Large intestine (tissue), 3 donors: ENCODE measurements at regions not wholly inside any gene's neighbourhood (a gene's known extent, or its start where the extent isn't known, plus 50 kb on each side); places are given as distances from the start of the nearest gene placed in this dataset.

ENCODE experiments used
- DNase-seq, 2 donors: peaks; one replicate each; pipeline versions ENCODE4 v3.0.0 to v3.0.0-alpha.2; 2013
- H3K27ac ChIP-seq: one replicate; pipeline ENCODE4 v1.5.1; 2013; ENCODE audit warnings: low read length
- H3K27me3 ChIP-seq: 2 replicates; pipeline ENCODE4 v1.6.1; 2013; ENCODE audit warnings: low read length; ENCODE audit not compliant: control insufficient read depth, insufficient read depth
- H3K36me3 ChIP-seq: 2 replicates; pipeline ENCODE4 v1.6.1; 2013; ENCODE audit warnings: low read length; ENCODE audit not compliant: control insufficient read depth, insufficient read depth
- H3K4me1 ChIP-seq: one replicate; pipeline ENCODE4 v1.6.1; 2013; ENCODE audit warnings: low read length; ENCODE audit not compliant: control insufficient read depth, insufficient read depth
- H3K4me3 ChIP-seq: one replicate; pipeline ENCODE4 v1.5.1; 2013; ENCODE audit warnings: low read length
- H3K9me3 ChIP-seq: one replicate; pipeline ENCODE4 v1.6.1; 2013; ENCODE audit warnings: mild to moderate bottlenecking, low read depth, low read length, moderate library complexity; ENCODE audit not compliant: control insufficient read depth
- WGBS: methylation state at CpG from one replicate; pipeline ENCODE4 v1.1.5; 2013; ENCODE audit warnings: low lambda C conversion rate; ENCODE audit not compliant: insufficient coverage; 5-methylcytosine and 5-hydroxymethylcytosine counted together

DNA sequence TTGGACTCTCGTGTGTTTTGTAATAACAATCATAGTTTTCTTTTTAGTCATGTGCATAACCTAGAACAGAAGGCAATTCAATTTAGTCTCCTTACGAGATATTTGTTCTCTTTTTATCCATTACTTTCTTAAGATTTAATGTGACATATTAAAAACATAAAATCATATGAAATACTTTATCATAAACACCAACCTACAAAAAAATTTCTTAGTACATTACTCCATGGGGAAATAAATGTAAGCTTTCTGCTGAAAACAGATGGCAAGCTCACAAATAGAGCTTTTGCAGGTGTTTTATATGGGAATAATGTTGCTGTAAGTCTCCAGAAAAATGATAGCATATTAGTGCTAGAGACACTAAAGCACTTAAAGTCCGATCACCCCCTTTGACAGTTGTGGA lies 1035.2 kb upstream of the ARRDC3 start:
- Histone ChIP-seq H3K27me3 (no peaks in the 10 kb centered on the region), H3K9me3 (no peaks in the 10 kb centered on the region), H3K36me3 (no peaks in the 10 kb centered on the region), H3K27ac (no peak overlapping the region), H3K4me1 (no peaks in the 10 kb centered on the region), H3K4me3 (no peak overlapping the region)
- WGBS = 73% methylated on average over 2 of the region's 3 CpGs
- DNase-seq = no peak

GRCh38 chr5:92409134-92409533 lies 1026.0 kb upstream of the ARRDC3 start:
- no peak overlapping the region for H3K4me3 ChIP-seq
- H3K36me3 ChIP-seq = no peaks in the 10 kb centered on the region
- H3K27me3 ChIP-seq = no peaks in the 10 kb centered on the region
- no peaks in the 10 kb centered on the region for H3K4me1 ChIP-seq
- DNase-seq = no peak
- H3K9me3 ChIP-seq = no peaks in the 10 kb centered on the region
- no peak overlapping the region for H3K27ac ChIP-seq
- whole genome bisulfite sequencing = no CpG with 5 or more reads among the region's 2 CpGs

DNA sequence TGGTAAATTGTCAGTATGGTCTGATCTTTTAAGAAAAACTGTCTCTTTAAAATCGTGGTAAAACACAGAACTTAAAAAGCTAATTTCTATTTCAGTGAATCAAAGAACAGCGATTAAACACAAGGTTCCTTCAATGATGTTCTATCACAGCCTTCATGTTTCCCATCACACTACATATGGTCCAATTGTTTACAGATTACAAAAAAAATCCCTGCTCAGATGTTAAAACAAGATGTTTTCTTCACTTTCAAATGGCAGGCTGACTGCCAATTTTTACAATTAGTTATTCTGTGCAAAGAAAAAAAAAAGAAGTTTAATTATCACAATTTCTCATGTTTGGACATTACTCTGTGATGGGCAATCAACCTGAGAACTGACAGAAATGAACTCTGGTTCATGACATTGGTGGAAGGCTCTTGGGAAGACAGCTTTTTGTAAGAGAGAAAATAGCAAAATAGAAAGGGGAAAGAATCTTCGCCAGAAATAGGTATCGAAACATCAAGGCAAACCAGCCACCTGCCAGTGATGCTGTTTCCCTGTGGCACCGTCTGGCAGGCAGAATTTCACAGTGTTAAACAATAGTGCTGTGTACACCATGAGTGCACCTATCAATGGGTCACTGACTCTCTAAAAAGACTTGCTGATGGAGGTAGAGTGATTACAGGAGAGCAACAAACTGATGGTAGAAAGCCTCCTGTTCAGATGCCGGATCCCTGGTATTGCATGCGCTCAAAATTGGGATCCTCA lies 1020.0 kb upstream of the ARRDC3 start:
- no peaks in the 10 kb centered on the region for H3K4me1 ChIP-seq
- no CpG with 5 or more reads among the region's 7 CpGs for WGBS
- no peaks in the 10 kb centered on the region for H3K36me3 ChIP-seq
- no peaks in the 10 kb centered on the region for H3K27me3 ChIP-seq
- no peaks in the 10 kb centered on the region for H3K9me3 ChIP-seq
- no peak overlapping the region for H3K4me3 ChIP-seq
- no peak for DNase-seq
- no peak overlapping the region for H3K27ac ChIP-seq

- H3K27ac ChIP-seq = no peak overlapping the region
- no peak overlapping the region for H3K4me3 ChIP-seq
Observed at GRCh38 chr5:92402045-92402444, 1018.9 kb upstream of the ARRDC3 start.

DNA sequence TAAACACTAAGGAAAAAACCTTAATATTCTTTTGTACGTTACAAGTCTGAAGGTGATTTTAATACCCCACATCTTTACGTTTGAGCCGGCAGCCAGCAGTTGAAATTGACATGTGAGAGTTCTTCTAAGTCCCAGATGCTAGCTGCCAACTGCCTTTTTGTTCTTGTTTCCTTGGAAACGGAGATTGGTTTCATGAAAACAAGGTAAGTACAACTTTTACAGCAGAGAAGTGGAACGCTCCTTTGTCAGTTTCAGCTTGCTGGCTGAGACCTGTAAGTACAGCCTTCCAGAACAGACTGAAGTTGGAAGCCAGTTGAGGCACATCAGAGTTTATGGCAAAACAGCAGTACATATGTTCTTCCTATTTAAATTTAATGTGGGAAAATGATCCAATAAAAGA lies 1018.4 kb upstream of the ARRDC3 start:
- Histone ChIP-seq H3K36me3 (no peaks in the 10 kb centered on the region), H3K9me3 (no peaks in the 10 kb centered on the region), H3K4me3 (no peak overlapping the region), H3K27ac (no peak overlapping the region), H3K27me3 (no peaks in the 10 kb centered on the region), H3K4me1 (no peaks in the 10 kb centered on the region)
- no peak for DNase-seq
- 61% methylated on average over 3 of the region's 5 CpGs for WGBS

More at GRCh38 chr5:92402045-92402444, 1018.9 kb upstream of the ARRDC3 start:
- H3K9me3 ChIP-seq = no peaks in the 10 kb centered on the region
- no peaks in the 10 kb centered on the region for H3K27me3 ChIP-seq
- H3K36me3 ChIP-seq = no peaks in the 10 kb centered on the region
- 70% methylated on average over 2 of the region's 2 CpGs for WGBS
- no peak for DNase-seq
- H3K4me1 ChIP-seq = no peaks in the 10 kb centered on the region

DNA sequence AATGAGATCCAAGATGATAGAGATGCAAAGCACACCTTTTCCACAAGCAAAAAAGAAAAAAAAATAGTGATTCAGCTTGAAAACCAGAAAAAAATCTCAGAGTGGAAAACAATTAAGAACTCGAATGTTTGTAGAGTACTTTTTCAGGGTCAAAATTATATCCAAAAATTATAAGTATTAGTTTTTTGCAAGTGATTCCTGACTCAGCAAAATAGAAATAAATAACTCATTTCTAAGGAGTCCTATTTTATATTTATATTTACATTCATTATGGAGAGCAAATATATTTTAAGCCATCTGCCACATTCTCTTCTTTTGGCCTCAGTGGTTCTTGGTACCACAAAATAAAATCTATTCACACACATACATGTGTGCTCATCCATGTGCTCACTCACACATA lies 1011.8 kb upstream of the ARRDC3 start:
- no peaks in the 10 kb centered on the region for H3K4me1 ChIP-seq
- no peak overlapping the region for H3K4me3 ChIP-seq
- H3K9me3 ChIP-seq = no peaks in the 10 kb centered on the region
- no peak overlapping the region for H3K27ac ChIP-seq
- no peaks in the 10 kb centered on the region for H3K36me3 ChIP-seq
- DNase-seq = no peak
- WGBS = 100% methylated on average over 1 of the region's 1 CpG
- H3K27me3 ChIP-seq = no peaks in the 10 kb centered on the region

GRCh38 chr5:92390657-92391056 lies 1007.5 kb upstream of the ARRDC3 start:
- no peaks in the 10 kb centered on the region for H3K27me3 ChIP-seq
- DNase-seq = no peak
- no peak overlapping the region for H3K4me3 ChIP-seq
- H3K9me3 ChIP-seq = no peaks in the 10 kb centered on the region
- 78% methylated on average over 1 of the region's 1 CpG for WGBS
- no peaks in the 10 kb centered on the region for H3K4me1 ChIP-seq
- H3K36me3 ChIP-seq = no peaks in the 10 kb centered on the region
- H3K27ac ChIP-seq = no peak overlapping the region

GRCh38 chr5:92380069-92380770 lies 997.1 kb upstream of the ARRDC3 start:
- no CpG with 5 or more reads among the region's 1 CpG for WGBS
- Histone ChIP-seq H3K9me3 (peaks cover 1% of the 10 kb centered on the region), H3K27me3 (no peaks in the 10 kb centered on the region), H3K4me3 (no peak overlapping the region), H3K4me1 (no peaks in the 10 kb centered on the region), H3K27ac (no peak overlapping the region), H3K36me3 (no peaks in the 10 kb centered on the region)
- DNase-seq = no peak

DNA sequence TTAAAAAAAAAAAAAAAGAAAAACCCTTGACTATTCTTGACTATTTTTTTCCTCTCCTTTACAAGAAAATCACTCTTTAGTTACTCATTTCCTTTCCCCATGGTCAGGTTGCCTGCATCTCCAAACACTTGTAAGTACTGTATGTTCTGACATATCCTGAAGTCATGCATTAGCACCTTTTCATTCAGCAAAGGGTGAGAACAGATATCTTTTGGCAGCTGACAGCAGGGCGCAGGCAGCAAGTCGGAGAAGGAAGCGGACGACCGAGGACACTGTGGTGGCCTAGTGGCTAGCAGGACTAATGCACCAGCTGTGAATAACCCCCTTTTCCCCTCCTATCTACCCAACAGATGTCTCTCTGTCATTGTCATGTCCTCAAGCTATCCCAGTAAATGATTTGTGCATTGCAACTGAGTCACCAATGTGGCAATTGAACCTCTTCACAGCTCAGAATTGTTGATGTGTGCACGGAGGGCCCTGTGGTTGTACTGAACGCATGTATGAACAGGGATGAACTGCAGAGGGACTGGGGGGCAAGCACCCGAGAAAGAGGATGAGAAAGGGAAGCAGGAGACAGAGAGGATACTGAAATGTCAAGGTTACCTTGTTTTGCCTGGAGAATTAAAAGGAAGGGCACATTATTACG lies 996.0 kb upstream of the ARRDC3 start:
- Histone ChIP-seq H3K36me3 (no peaks in the 10 kb centered on the region), H3K27ac (no peak overlapping the region), H3K27me3 (no peaks in the 10 kb centered on the region), H3K4me1 (no peaks in the 10 kb centered on the region), H3K4me3 (no peak overlapping the region), H3K9me3 (peaks cover 6% of the 10 kb centered on the region)
- no peak for DNase-seq
- 85% methylated on average over 4 of the region's 9 CpGs for WGBS

DNA sequence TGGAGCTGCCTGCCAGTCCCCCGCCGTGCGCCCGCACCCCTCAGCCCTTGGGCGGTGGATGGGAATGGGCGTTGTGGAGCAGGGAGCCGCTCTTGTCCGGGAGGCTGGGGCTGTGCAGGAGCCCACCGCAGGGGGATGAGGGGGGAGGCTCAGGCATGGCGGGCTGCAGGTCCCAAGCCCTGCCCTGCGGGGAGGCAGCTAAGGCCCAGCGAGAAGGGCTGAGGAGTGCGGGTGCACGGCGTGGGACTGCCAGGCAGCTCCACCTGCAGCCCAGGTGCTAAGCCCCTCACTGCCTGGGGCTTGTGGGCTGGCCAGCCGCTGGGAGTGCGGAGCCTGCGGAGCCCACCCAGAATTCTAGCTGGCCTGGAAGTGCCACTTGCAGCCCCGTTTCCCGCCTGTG lies 991.7 kb upstream of the ARRDC3 start:
- Histone ChIP-seq H3K4me1 (no peaks in the 10 kb centered on the region), H3K9me3 (peaks cover 6% of the 10 kb centered on the region), H3K36me3 (no peaks in the 10 kb centered on the region), H3K27me3 (no peaks in the 10 kb centered on the region), H3K27ac (no peak overlapping the region), H3K4me3 (no peak overlapping the region)
- DNase-seq = no peak
- WGBS = no CpG with 5 or more reads among the region's 20 CpGs
